HepG2 (cell line): ENCODE measurements at regions not wholly inside any gene's neighbourhood (a gene's known extent, or its start where the extent isn't known, plus 50 kb on each side); places are given as distances from the start of the nearest gene placed in this dataset.

Experiments
- EZH2 ChIP-seq: conservative IDR thresholded peaks from 2 replicates; pipeline ENCODE4 v1.6.1; 2012; ENCODE audit warnings: mild to moderate bottlenecking, low read depth, low read length, moderate library complexity
- JUND ChIP-seq: sonication (generic); formaldehyde crosslinking; IDR thresholded peaks from 2 replicates; pipeline ENCODE4 v1.8.0; 2022; ENCODE audit warnings: mild to moderate bottlenecking, missing genetic modification reagents
- NR3C1 ChIP-seq: sonication (generic); formaldehyde crosslinking; IDR thresholded peaks from 2 replicates; pipeline ENCODE4 v1.4.0; 2020; ENCODE audit warnings: missing genetic modification reagents
- PCBP1 ChIP-seq: fragments of 200-400 bp; formaldehyde crosslinking; IDR thresholded peaks from 2 replicates; pipeline ENCODE4 v1.6.1; 2017; ENCODE audit warnings: mild to moderate bottlenecking, low read depth, low read length, borderline replicate concordance
- SMARCE1 ChIP-seq: fragments of 450-650 bp; IDR thresholded peaks from 2 replicates; pipeline ENCODE4 v1.6.1; 2017; ENCODE audit warnings: borderline replicate concordance
- SP140L ChIP-seq: sonication (generic); formaldehyde crosslinking; IDR thresholded peaks from 2 replicates; pipeline ENCODE4 v1.4.0; 2020; ENCODE audit warnings: missing genetic modification reagents, borderline replicate concordance
- TF ChIP-seq, protein P1 (sequence below): sonication (generic); formaldehyde crosslinking; IDR thresholded peaks from 2 replicates; pipeline ENCODE4 v1.5.1; 2020; ENCODE audit warnings: mild to moderate bottlenecking, missing genetic modification reagents, borderline replicate concordance
- TF ChIP-seq, protein P2 (sequence below): sonication (generic); formaldehyde crosslinking; IDR thresholded peaks from 2 replicates; pipeline ENCODE4 v1.4.0; 2020; ENCODE audit warnings: missing genetic modification reagents
- TF ChIP-seq, protein P3 (sequence below): sonication (generic); formaldehyde crosslinking; IDR thresholded peaks from 2 replicates; pipeline ENCODE4 v1.4.0; 2020; ENCODE audit warnings: missing genetic modification reagents
- TF ChIP-seq, protein P4 (sequence below), 2 experiments: IDR thresholded peaks; 2 replicates each; pipeline ENCODE4 v1.6.1; 2011 to 2012; ENCODE audit warnings: low read length in 2 of 2, borderline replicate concordance in 1 of 2, low read depth in 1 of 2, mild to moderate bottlenecking in 1 of 2, moderate library complexity in 1 of 2

- TF ChIP-seq, protein P1, sequence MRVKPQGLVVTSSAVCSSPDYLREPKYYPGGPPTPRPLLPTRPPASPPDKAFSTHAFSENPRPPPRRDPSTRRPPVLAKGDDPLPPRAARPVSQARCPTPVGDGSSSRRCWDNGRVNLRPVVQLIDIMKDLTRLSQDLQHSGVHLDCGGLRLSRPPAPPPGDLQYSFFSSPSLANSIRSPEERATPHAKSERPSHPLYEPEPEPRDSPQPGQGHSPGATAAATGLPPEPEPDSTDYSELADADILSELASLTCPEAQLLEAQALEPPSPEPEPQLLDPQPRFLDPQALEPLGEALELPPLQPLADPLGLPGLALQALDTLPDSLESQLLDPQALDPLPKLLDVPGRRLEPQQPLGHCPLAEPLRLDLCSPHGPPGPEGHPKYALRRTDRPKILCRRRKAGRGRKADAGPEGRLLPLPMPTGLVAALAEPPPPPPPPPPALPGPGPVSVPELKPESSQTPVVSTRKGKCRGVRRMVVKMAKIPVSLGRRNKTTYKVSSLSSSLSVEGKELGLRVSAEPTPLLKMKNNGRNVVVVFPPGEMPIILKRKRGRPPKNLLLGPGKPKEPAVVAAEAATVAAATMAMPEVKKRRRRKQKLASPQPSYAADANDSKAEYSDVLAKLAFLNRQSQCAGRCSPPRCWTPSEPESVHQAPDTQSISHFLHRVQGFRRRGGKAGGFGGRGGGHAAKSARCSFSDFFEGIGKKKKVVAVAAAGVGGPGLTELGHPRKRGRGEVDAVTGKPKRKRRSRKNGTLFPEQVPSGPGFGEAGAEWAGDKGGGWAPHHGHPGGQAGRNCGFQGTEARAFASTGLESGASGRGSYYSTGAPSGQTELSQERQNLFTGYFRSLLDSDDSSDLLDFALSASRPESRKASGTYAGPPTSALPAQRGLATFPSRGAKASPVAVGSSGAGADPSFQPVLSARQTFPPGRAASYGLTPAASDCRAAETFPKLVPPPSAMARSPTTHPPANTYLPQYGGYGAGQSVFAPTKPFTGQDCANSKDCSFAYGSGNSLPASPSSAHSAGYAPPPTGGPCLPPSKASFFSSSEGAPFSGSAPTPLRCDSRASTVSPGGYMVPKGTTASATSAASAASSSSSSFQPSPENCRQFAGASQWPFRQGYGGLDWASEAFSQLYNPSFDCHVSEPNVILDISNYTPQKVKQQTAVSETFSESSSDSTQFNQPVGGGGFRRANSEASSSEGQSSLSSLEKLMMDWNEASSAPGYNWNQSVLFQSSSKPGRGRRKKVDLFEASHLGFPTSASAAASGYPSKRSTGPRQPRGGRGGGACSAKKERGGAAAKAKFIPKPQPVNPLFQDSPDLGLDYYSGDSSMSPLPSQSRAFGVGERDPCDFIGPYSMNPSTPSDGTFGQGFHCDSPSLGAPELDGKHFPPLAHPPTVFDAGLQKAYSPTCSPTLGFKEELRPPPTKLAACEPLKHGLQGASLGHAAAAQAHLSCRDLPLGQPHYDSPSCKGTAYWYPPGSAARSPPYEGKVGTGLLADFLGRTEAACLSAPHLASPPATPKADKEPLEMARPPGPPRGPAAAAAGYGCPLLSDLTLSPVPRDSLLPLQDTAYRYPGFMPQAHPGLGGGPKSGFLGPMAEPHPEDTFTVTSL (CRISPR knock-in tag) = no peak
- TF ChIP-seq, protein P2, sequence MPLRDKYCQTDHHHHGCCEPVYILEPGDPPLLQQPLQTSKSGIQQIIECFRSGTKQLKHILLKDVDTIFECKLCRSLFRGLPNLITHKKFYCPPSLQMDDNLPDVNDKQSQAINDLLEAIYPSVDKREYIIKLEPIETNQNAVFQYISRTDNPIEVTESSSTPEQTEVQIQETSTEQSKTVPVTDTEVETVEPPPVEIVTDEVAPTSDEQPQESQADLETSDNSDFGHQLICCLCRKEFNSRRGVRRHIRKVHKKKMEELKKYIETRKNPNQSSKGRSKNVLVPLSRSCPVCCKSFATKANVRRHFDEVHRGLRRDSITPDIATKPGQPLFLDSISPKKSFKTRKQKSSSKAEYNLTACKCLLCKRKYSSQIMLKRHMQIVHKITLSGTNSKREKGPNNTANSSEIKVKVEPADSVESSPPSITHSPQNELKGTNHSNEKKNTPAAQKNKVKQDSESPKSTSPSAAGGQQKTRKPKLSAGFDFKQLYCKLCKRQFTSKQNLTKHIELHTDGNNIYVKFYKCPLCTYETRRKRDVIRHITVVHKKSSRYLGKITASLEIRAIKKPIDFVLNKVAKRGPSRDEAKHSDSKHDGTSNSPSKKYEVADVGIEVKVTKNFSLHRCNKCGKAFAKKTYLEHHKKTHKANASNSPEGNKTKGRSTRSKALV (CRISPR knock-in tag) = peak; percentile 92
- TF ChIP-seq SP140L (CRISPR knock-in tag) (no peak), SMARCE1 (no peak), EZH2 (peak; percentile 72), PCBP1 (0 out of 2 replicates have a peak, but pooled peaks have one; percentile 37), NR3C1 (no peak), JUND (CRISPR knock-in tag) (no peak)
- TF ChIP-seq, protein P3, sequence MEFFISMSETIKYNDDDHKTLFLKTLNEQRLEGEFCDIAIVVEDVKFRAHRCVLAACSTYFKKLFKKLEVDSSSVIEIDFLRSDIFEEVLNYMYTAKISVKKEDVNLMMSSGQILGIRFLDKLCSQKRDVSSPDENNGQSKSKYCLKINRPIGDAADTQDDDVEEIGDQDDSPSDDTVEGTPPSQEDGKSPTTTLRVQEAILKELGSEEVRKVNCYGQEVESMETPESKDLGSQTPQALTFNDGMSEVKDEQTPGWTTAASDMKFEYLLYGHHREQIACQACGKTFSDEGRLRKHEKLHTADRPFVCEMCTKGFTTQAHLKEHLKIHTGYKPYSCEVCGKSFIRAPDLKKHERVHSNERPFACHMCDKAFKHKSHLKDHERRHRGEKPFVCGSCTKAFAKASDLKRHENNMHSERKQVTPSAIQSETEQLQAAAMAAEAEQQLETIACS (CRISPR knock-in tag) = no peak
- TF ChIP-seq, protein P4, sequence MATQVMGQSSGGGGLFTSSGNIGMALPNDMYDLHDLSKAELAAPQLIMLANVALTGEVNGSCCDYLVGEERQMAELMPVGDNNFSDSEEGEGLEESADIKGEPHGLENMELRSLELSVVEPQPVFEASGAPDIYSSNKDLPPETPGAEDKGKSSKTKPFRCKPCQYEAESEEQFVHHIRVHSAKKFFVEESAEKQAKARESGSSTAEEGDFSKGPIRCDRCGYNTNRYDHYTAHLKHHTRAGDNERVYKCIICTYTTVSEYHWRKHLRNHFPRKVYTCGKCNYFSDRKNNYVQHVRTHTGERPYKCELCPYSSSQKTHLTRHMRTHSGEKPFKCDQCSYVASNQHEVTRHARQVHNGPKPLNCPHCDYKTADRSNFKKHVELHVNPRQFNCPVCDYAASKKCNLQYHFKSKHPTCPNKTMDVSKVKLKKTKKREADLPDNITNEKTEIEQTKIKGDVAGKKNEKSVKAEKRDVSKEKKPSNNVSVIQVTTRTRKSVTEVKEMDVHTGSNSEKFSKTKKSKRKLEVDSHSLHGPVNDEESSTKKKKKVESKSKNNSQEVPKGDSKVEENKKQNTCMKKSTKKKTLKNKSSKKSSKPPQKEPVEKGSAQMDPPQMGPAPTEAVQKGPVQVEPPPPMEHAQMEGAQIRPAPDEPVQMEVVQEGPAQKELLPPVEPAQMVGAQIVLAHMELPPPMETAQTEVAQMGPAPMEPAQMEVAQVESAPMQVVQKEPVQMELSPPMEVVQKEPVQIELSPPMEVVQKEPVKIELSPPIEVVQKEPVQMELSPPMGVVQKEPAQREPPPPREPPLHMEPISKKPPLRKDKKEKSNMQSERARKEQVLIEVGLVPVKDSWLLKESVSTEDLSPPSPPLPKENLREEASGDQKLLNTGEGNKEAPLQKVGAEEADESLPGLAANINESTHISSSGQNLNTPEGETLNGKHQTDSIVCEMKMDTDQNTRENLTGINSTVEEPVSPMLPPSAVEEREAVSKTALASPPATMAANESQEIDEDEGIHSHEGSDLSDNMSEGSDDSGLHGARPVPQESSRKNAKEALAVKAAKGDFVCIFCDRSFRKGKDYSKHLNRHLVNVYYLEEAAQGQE (IDR thresholded peaks at IDR 0.05; ENCODE audit: borderline replicate concordance in 1 of 2, low read depth in 1 of 2, low read length in 2 of 2) = no peak
Measured at GRCh38 chr22:46070215-46070802, 80.0 kb upstream of the PPARA start (continued).
